Keratinocyte (primary cell): ENCODE measurements at regions not wholly inside any gene's neighbourhood (a gene's known extent, or its start where the extent isn't known, plus 50 kb on each side); places are given as distances from the start of the nearest gene placed in this dataset.

Experiments
- CTCF ChIP-seq, 3 experiments: IDR thresholded peaks in 1 of 3; conservative IDR thresholded peaks in 1 of 3; optimal IDR thresholded peaks in 1 of 3; 2 replicates in 2 of 3; 3 replicates in 1 of 3; pipeline versions ENCODE3 to v1.5.1; 2011; ENCODE audit warnings: low read length in 3 of 3, mild to moderate bottlenecking in 3 of 3, moderate library complexity in 2 of 3, control low read depth in 1 of 3, inconsistent platforms in 1 of 3; ENCODE audit not compliant: insufficient read depth in 2 of 3; ENCODE audit errors: extremely low read depth in 1 of 3
- EZH2 ChIP-seq: IDR thresholded peaks from one replicate; pipeline ENCODE4 v1.6.1; 2012; ENCODE audit warnings: inconsistent platforms, mild to moderate bottlenecking, low read length, moderate library complexity

GRCh38 chr6:15938107-15938506 lies 190.8 kb upstream of the MYLIP start:
- TF ChIP-seq CTCF (optimal IDR thresholded peaks at IDR 0.05 in 1 of 3, IDR thresholded peaks at IDR 0.05 in 1 of 3, conservative IDR thresholded peaks at IDR 0.05 in 1 of 3; ENCODE audit: extremely low read depth in 1 of 3, insufficient read depth in 2 of 3, low read length in 3 of 3) = no peak
- TF ChIP-seq EZH2 = no peak
